ENCODE measurements at regions not wholly inside any gene's neighbourhood (a gene's known extent, or its start where the extent isn't known, plus 50 kb on each side); places are given as distances from the start of the nearest gene placed in this dataset.

GRCh38 chr6:154916857-154917256 lies 78.3 kb upstream of the TIAM2 start:
- no CpG with 5 or more reads among the region's 5 CpGs for WGBS (ENCODE audit: insufficient coverage)
- Histone ChIP-seq H3K36me3 (replicated peaks in 1 of 2; ENCODE audit: control extremely low read depth in 1 of 2, control insufficient read depth in 1 of 2, extremely low read depth in 1 of 2, insufficient read depth in 2 of 2, low read length in 1 of 2) (no peaks in the 10 kb centered on the region), H3K9ac (ENCODE audit: low read length) (no peak overlapping the region), H3K4me2 (replicated peaks; ENCODE audit: low read depth, low read length, poor library complexity, severe bottlenecking) (no peak overlapping the region), H2AFZ (ENCODE audit: insufficient read depth, low read depth, low read length, poor library complexity, severe bottlenecking) (no peak overlapping the region), H3K27ac (ENCODE audit: low read length in 2 of 2) (no peak overlapping the region), H3K79me2 (ENCODE audit: control insufficient read depth, insufficient read depth, low read length) (no peaks in the 10 kb centered on the region), H3K4me1 (ENCODE audit: control insufficient read depth in 2 of 2, insufficient read depth in 2 of 2, low read length in 2 of 2) (peaks cover 7 to 9% of the 10 kb centered on the region in 2 donors), H4K20me1 (ENCODE audit: control insufficient read depth, insufficient read depth, low read length, poor library complexity, severe bottlenecking) (no peaks in the 10 kb centered on the region), H3K27me3 (replicated peaks in 1 of 4; ENCODE audit: control extremely low read depth in 1 of 4, control insufficient read depth in 3 of 4, insufficient read depth in 4 of 4, low read length in 3 of 4) (no peaks in the 10 kb centered on the region), H3K9me3 (ENCODE audit: control extremely low read depth in 1 of 3, control insufficient read depth in 2 of 3, insufficient read depth in 1 of 3, low read length in 2 of 3) (no peaks in the 10 kb centered on the region), H3K4me3 (ENCODE audit: control extremely low read depth in 1 of 5, extremely low read depth in 1 of 5, insufficient read depth in 1 of 5, low read depth in 2 of 5, low read length in 4 of 5) (no peak overlapping the region)
- POLR2A ChIA-PET, result interaction anchor here (0.7 kb wide), 1 partner anchor 30 kb away, joined by 3 read pairs; no protein-coding TSS in a partner anchor
- peaks cover 7% of the 10 kb centered on the region for H3K4me1 Mint-ChIP-seq
- H3K27ac Mint-ChIP-seq, result no peak overlapping the region
- no peaks in the 10 kb centered on the region for H3K9me3 Mint-ChIP-seq (ENCODE audit: insufficient read depth)
- DNase-seq (no peak), ATAC-seq (ENCODE audit: low read depth) (no peak)
- TF ChIP-seq CTCF (IDR thresholded peaks at IDR 0.05) (no peak), EZH2 (IDR thresholded peaks at IDR 0.05; ENCODE audit: borderline replicate concordance, insufficient read depth, low read depth, low read length, poor library complexity, severe bottlenecking) (no peak)
- intact Hi-C loops (cut with micrococcal nuclease), result no loop called here
- no peak overlapping the region for H3K4me3 Mint-ChIP-seq
- H3K27me3 Mint-ChIP-seq, result no peaks in the 10 kb centered on the region
- CTCF ChIA-PET, result interaction anchor here (0.7 kb wide), 1 partner anchor 209 kb away, joined by 3 read pairs; no protein-coding TSS in a partner anchor

- 100% methylated on average over 5 of the region's 7 CpGs for WGBS (ENCODE audit: insufficient coverage)
Observed at GRCh38 chr6:154917941-154918340, 77.2 kb upstream of the TIAM2 start.

More at GRCh38 chr6:154917941-154918340, 77.2 kb upstream of the TIAM2 start:
- no peaks in the 10 kb centered on the region for H3K9me3 ChIP-seq (ENCODE audit: control extremely low read depth in 1 of 3, control insufficient read depth in 2 of 3, insufficient read depth in 1 of 3, low read length in 2 of 3)
- no peak overlapping the region for H3K27ac ChIP-seq (ENCODE audit: low read length in 2 of 2)
- ChIA-PET POLR2A (no interaction called here), CTCF (interaction anchor here (0.9 kb wide), 1 partner anchor 8 kb away, joined by 3 read pairs; no protein-coding TSS in a partner anchor)
- H3K4me3 ChIP-seq (ENCODE audit: control extremely low read depth in 1 of 5, extremely low read depth in 1 of 5, insufficient read depth in 1 of 5, low read depth in 2 of 5, low read length in 4 of 5), result no peak overlapping the region
- no peaks in the 10 kb centered on the region for H3K79me2 ChIP-seq (ENCODE audit: control insufficient read depth, insufficient read depth, low read length)
- no peak overlapping the region for H2AFZ ChIP-seq (ENCODE audit: insufficient read depth, low read depth, low read length, poor library complexity, severe bottlenecking)
- intact Hi-C loops (cut with micrococcal nuclease), result no loop called here
- Mint-ChIP-seq H3K4me1 (peaks cover 7% of the 10 kb centered on the region), H3K27me3 (no peaks in the 10 kb centered on the region), H3K9me3 (ENCODE audit: insufficient read depth) (no peaks in the 10 kb centered on the region), H3K27ac (no peak overlapping the region), H3K4me3 (no peak overlapping the region)
- peaks cover 7 to 9% of the 10 kb centered on the region in 2 donors for H3K4me1 ChIP-seq (ENCODE audit: control insufficient read depth in 2 of 2, insufficient read depth in 2 of 2, low read length in 2 of 2)
- H3K4me2 ChIP-seq (replicated peaks; ENCODE audit: low read depth, low read length, poor library complexity, severe bottlenecking), result no peak overlapping the region
- no peaks in the 10 kb centered on the region for H3K36me3 ChIP-seq (replicated peaks in 1 of 2; ENCODE audit: control extremely low read depth in 1 of 2, control insufficient read depth in 1 of 2, extremely low read depth in 1 of 2, insufficient read depth in 2 of 2, low read length in 1 of 2)
- no peak overlapping the region for H3K9ac ChIP-seq (ENCODE audit: low read length)
- ATAC-seq (ENCODE audit: low read depth) (no peak), DNase-seq (no peak)
- TF ChIP-seq EZH2 (IDR thresholded peaks at IDR 0.05; ENCODE audit: borderline replicate concordance, insufficient read depth, low read depth, low read length, poor library complexity, severe bottlenecking) (no peak), CTCF (IDR thresholded peaks at IDR 0.05) (no peak)
- no peaks in the 10 kb centered on the region for H3K27me3 ChIP-seq (replicated peaks in 1 of 4; ENCODE audit: control extremely low read depth in 1 of 4, control insufficient read depth in 3 of 4, insufficient read depth in 4 of 4, low read length in 3 of 4)
- H4K20me1 ChIP-seq (ENCODE audit: control insufficient read depth, insufficient read depth, low read length, poor library complexity, severe bottlenecking), result no peaks in the 10 kb centered on the region
